RKO (cell line): ENCODE measurements at regions not wholly inside any gene's neighbourhood (a gene's known extent, or its start where the extent isn't known, plus 50 kb on each side); places are given as distances from the start of the nearest gene placed in this dataset.

Experiments
- DNase-seq: peaks from one replicate; pipeline ENCODE4 v3.0.0-alpha.2; 2016; ENCODE audit warnings: low spot score

- no peak for DNase-seq
Observed at GRCh38 chr18:55047546-55047945, 88.3 kb upstream of the CCDC68 start.

- DNase-seq: no peak
Observed at GRCh38 chr18:55041366-55041765, 82.1 kb upstream of the CCDC68 start.

- DNase-seq: peak; percentile 30
Observed at GRCh38 chr18:55038162-55038561, 78.9 kb upstream of the CCDC68 start.

DNA sequence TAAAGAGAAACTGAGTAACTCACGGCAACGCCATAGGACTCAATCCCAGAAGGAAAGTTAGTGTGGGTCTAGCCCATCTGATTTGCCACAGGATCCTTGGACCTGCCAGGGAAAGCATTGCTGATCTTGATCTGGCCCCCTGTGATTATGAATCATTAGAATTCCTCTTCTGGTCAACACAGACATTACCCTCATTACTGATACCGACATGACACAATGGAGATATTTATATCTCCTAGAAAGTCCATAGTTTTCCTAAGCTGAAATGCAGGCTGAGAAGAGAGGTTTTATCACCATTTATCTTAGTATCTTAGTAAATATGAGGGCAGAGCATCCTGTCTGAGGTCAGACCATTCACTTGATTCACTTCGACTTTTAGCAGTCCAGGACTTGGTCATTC lies 75.5 kb upstream of the CCDC68 start:
- DNase-seq: no peak

DNA sequence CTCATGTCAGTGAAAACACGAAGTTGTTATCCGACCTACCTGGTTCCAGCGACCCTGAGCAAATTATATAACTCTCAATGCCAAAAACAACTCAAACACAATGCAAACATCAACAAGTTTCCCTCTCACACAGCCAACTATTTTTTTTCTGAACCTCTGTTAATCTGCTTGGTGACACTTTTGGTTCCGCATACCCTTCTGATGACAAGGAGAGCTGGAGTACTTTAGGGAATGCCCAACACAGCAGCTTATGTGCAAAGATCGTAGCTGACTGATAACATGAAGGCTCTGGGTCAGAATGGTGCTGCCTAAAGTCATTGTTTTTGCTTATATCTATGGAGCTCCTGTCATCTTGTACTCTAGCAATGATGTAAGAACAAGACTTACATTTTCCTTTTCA lies 72.7 kb upstream of the CCDC68 start:
- no peak for DNase-seq

- no peak for DNase-seq
Observed at GRCh38 chr18:55031576-55031975, 72.3 kb upstream of the CCDC68 start.

DNA sequence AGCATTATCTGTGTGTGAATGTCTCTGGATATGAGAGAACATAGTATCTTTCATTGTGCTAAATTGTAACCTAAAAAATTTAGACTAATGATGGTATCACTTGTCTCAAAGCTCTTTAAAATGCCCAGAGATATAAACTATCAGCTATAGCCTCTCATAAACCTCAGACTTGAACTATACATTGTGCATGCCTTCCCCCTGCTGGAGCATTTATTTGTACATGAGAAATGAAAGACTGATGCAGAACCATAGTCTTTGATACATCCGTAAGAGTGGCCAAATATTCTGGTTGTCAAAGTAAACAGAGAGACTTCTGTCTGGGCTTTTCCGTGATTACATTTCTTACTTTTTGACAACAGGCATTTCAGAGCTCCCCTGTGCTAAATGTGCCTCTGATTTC lies 71.9 kb upstream of the CCDC68 start:
- DNase-seq: no peak

- DNase-seq: no peak
Observed at GRCh38 chr18:55024564-55024963, 65.3 kb upstream of the CCDC68 start.

DNA sequence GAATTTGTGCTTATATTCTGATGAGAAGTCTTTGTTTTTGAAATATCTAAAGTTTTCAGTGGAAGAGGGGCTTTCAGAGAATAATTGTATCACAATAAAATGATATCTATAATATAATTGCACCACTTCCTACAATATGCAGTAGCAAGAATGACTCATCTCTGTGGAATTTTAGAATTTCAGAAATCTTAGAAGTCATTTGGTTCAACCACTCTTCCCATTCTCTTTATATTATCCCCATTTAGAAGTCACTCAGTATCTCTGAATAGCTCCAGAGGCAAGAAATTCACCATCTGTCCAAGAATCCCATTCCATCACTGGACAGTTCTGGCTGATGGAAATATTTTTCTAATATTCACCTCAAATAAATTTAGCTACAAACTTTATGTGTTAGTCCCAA lies 59.3 kb upstream of the CCDC68 start:
- DNase-seq: peak; percentile 37

GRCh38 chr18:55014095-55014494 lies 54.8 kb upstream of the CCDC68 start:
- no peak for DNase-seq

DNA sequence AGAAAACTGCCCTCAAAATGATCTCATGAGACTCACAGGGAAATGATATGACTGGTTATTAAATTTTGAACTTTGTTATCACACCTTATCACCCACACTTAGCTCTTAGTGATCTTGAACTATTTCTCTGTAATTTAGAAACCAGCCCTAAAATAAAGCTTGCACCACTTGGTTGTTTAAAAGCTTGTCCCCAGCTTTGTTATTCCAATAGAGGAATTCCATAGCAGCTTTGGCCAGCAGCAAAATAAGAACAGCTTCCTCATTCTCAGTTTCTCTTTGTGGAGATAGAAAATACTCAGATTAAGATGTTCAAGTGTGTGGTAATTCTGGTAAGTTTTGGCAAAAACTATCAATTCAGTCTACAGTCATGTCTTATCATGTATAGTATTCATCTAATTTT lies 54.4 kb upstream of the CCDC68 start:
- no peak for DNase-seq

- DNase-seq: no peak
Observed at GRCh38 chr18:55013086-55013485, 53.8 kb upstream of the CCDC68 start.

- no peak for DNase-seq
Observed at GRCh38 chr18:55012008-55012407, 52.7 kb upstream of the CCDC68 start.
